Mucosa of descending colon (tissue), 3 donors: ENCODE measurements at regions not wholly inside any gene's neighbourhood (a gene's known extent, or its start where the extent isn't known, plus 50 kb on each side); places are given as distances from the start of the nearest gene placed in this dataset.
"Not testable (repeated sequence)": the region's sequence is repeated elsewhere in the genome, so short reads cannot be mapped to it uniquely, and the experiment has no call there.

Experiments
- ATAC-seq: fragments of 200-7000 bp; cut with Tn5 transposase; one replicate; pipeline ENCODE4 v1.9.1; 2020; ENCODE audit warnings: mild to moderate bottlenecking, moderate library complexity
- DNase-seq, 3 donors: peaks; one replicate each; pipeline ENCODE4 v3.0.0-alpha.2; 2020
- H3K36me3 ChIP-seq: fragments of 200-600 bp; one replicate; pipeline ENCODE4 v1.8.0; 2021; ENCODE audit warnings: low read depth, mild to moderate bottlenecking
- H3K4me1 ChIP-seq: fragments of 200-600 bp; one replicate; pipeline ENCODE4 v1.8.0; 2021; ENCODE audit warnings: low read depth, mild to moderate bottlenecking
- H3K4me3 ChIP-seq: fragments of 200-600 bp; one replicate; pipeline ENCODE4 v1.8.0; 2021; ENCODE audit warnings: mild to moderate bottlenecking
- H3K9me3 ChIP-seq: fragments of 200-600 bp; one replicate; pipeline ENCODE4 v1.8.0; 2021; ENCODE audit warnings: mild to moderate bottlenecking
- CTCF ChIP-seq: fragments of 200-600 bp; IDR thresholded peaks from one replicate; pipeline ENCODE4 v1.8.0; 2022; ENCODE audit warnings: antibody characterized with exemption, mild to moderate bottlenecking
- intact Hi-C, 2 donors: fragments of 100-400 bp; cut with DNase I in 1 of 2; cut with micrococcal nuclease in 1 of 2; formaldehyde crosslinking; loops; one replicate each; pipeline versions ENCODE4 v1.11.0 to v1.11.1; 2022; cut with DNase I, micrococcal nuclease
- donor health status: DM: no; HTN: no; CAD: no; lungs with moderate emphysema.
- donor health status: DM: no; HTN: no; CAD: no.
- donor health status: DM: no; HTN: yes; CAD: no.

- Histone ChIP-seq H3K36me3 (no peaks in the 10 kb centered on the region), H3K4me3 (no peak overlapping the region), H3K9me3 (no peaks in the 10 kb centered on the region), H3K4me1 (no peaks in the 10 kb centered on the region)
- no peak for DNase-seq
- no peak for TF ChIP-seq CTCF
- no peak for ATAC-seq
- intact Hi-C loops, result no loop called here
Measured at GRCh38 chr2:242038928-242039341, 169.4 kb downstream of the RTP5 start.

- ATAC-seq, result no peak
- intact Hi-C loops, result no loop called here
- no peak for DNase-seq
- H3K36me3 ChIP-seq, result no peaks in the 10 kb centered on the region
- no peaks in the 10 kb centered on the region for H3K9me3 ChIP-seq
- no peak overlapping the region for H3K4me3 ChIP-seq
- H3K4me1 ChIP-seq, result no peaks in the 10 kb centered on the region
- TF ChIP-seq CTCF, result no peak
Measured at GRCh38 chr2:242040303-242040655, 170.8 kb downstream of the RTP5 start.

- ATAC-seq (no peak), DNase-seq (no peak)
- Histone ChIP-seq H3K4me1 (no peaks in the 10 kb centered on the region), H3K4me3 (no peak overlapping the region), H3K9me3 (no peaks in the 10 kb centered on the region), H3K36me3 (no peaks in the 10 kb centered on the region)
- TF ChIP-seq CTCF, result no peak
- intact Hi-C loops, result no loop called here
Measured at GRCh38 chr2:242040681-242041080, 171.2 kb downstream of the RTP5 start.

- DNase-seq (no peak), ATAC-seq (no peak)
- no peaks in the 10 kb centered on the region for H3K4me1 ChIP-seq
- H3K9me3 ChIP-seq, result no peaks in the 10 kb centered on the region
- intact Hi-C loops, result no loop called here
- H3K36me3 ChIP-seq, result no peaks in the 10 kb centered on the region
- H3K4me3 ChIP-seq, result no peak overlapping the region
- TF ChIP-seq CTCF, result no peak
Measured at GRCh38 chr2:242041816-242042215, 172.3 kb downstream of the RTP5 start.

- TF ChIP-seq CTCF, result no peak
- Histone ChIP-seq H3K9me3 (no peaks in the 10 kb centered on the region), H3K4me1 (no peaks in the 10 kb centered on the region), H3K4me3 (no peak overlapping the region), H3K36me3 (no peaks in the 10 kb centered on the region)
- DNase-seq, result no peak
- intact Hi-C loops, result no loop called here
- no peak for ATAC-seq
Measured at GRCh38 chr2:242043538-242044312, 174.2 kb downstream of the RTP5 start.

GRCh38 chr2:242044313-242044590 lies 174.7 kb downstream of the RTP5 start:
- ATAC-seq (no peak), DNase-seq (no peak)
- Histone ChIP-seq H3K36me3 (no peaks in the 10 kb centered on the region), H3K9me3 (no peaks in the 10 kb centered on the region), H3K4me3 (no peak overlapping the region), H3K4me1 (no peaks in the 10 kb centered on the region)
- TF ChIP-seq CTCF, result no peak
- intact Hi-C loops, result no loop called here

- H3K36me3 ChIP-seq, DNase-seq, H3K4me1 ChIP-seq, ATAC-seq, intact Hi-C loops, H3K4me3 ChIP-seq, H3K9me3 ChIP-seq: not testable (repeated sequence)
Measured at GRCh38 chr2:242045596-242046144, 176.1 kb downstream of the RTP5 start.
